Stomach (tissue), 4 donors: ENCODE measurements at regions not wholly inside any gene's neighbourhood (a gene's known extent, or its start where the extent isn't known, plus 50 kb on each side); places are given as distances from the start of the nearest gene placed in this dataset.

ENCODE experiments used
- EP300 ChIP-seq: sonication (generic); formaldehyde crosslinking; IDR thresholded peaks from one replicate; pipeline ENCODE4 v1.6.1; 2017; ENCODE audit warnings: antibody characterized with exemption
- POLR2A ChIP-seq, 4 donors: fragments of 450-650 bp; IDR thresholded peaks; one replicate each; pipeline ENCODE4 v1.6.1; 2016; ENCODE audit warnings: antibody characterized with exemption in 4 of 4, control low read depth in 2 of 4, mild to moderate bottlenecking in 1 of 4, moderate library complexity in 1 of 4
- TF ChIP-seq, protein P1 (sequence below), 7 experiments: fragments of 450-650 bp in 4 of 7; fragments of 200-600 bp in 3 of 7; sonication (generic) in 3 of 7; IDR thresholded peaks; one replicate each; pipeline ENCODE4 v1.5.1; 2016 to 2019; ENCODE audit warnings: antibody characterized with exemption in 7 of 7, control low read depth in 2 of 7, mild to moderate bottlenecking in 1 of 7

DNA sequence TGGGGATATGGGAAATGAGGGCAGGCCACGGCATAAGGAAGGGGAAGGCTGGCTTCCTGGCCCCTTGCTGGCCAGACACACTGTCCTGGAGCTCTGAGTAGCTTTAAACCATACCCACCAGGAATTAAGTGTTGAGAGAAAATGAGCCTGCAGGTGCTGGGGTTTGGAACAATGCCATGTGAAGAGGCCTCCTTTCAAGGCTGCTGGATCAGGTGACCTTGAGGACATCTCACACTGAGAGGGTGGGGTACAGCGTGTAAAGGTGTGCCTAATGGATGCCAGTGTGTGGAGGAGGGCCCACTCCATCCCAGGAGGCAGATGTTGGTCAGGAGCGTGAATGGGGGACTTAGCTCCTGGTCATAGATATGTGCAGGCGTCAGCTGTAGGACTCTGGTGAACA is 74.8 kb upstream of the MLN start:
- TF ChIP-seq, protein P1, sequence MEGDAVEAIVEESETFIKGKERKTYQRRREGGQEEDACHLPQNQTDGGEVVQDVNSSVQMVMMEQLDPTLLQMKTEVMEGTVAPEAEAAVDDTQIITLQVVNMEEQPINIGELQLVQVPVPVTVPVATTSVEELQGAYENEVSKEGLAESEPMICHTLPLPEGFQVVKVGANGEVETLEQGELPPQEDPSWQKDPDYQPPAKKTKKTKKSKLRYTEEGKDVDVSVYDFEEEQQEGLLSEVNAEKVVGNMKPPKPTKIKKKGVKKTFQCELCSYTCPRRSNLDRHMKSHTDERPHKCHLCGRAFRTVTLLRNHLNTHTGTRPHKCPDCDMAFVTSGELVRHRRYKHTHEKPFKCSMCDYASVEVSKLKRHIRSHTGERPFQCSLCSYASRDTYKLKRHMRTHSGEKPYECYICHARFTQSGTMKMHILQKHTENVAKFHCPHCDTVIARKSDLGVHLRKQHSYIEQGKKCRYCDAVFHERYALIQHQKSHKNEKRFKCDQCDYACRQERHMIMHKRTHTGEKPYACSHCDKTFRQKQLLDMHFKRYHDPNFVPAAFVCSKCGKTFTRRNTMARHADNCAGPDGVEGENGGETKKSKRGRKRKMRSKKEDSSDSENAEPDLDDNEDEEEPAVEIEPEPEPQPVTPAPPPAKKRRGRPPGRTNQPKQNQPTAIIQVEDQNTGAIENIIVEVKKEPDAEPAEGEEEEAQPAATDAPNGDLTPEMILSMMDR (IDR thresholded peaks at IDR 0.05): no peak
- TF ChIP-seq POLR2A (IDR thresholded peaks at IDR 0.05): no peak
- no peak for TF ChIP-seq EP300
